Skin of body (tissue), 1 donor: ENCODE measurements at regions not wholly inside any gene's neighbourhood (a gene's known extent, or its start where the extent isn't known, plus 50 kb on each side); places are given as distances from the start of the nearest gene placed in this dataset.
"Not testable (repeated sequence)": the region's sequence is repeated elsewhere in the genome, so short reads cannot be mapped to it uniquely, and the experiment has no call there.

ENCODE experiments used
- DNase-seq: peaks from one replicate; lab custom pipeline; 2025; lab: John Stamatoyannopoulos, UW

GRCh38 chr5:17081142-17081541 is 136.3 kb upstream of the BASP1 start:
- DNase-seq: peak; percentile 77

DNA sequence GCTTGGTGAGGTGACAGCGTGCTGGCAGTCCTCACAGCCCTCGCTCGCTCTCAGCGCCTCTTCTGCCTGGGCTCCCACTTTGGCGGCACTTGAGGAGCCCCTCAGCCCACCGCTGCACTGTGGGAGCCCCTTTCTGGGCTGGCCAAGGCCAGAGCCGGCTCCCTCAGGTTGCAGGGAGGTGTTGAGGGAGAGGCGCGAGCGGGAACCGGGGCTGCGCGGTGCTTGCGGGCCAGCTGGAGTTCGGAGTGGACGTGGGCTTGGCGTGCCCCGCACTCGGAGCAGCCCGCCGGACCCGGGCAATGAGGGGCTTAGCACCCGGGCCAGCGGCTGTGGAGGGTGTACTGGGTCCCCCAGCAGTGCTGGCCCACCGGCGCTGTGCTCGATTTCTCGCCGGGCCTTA is 134.2 kb upstream of the BASP1 start:
- not testable (repeated sequence) for DNase-seq

DNA sequence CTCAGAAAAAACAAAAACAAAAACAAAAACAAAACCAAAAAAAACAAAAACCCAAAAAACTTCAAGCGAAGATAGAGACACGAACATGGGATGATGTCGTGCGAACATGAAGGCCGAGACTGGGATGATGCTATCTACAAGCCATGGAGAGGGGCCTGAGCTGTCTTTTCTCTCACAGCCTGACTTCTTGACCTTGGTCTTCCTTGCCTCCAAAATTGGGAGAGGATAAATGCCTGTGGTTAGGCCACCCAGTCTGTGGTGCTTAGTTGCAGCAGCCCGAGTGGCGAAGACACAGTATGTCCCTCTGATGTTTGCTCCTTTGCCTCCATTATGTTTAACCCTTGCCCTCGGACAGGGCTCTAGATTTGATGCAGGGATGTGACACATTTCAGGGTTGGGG is 130.4 kb upstream of the BASP1 start:
- DNase-seq: no peak

GRCh38 chr5:17088051-17088450 is 129.4 kb upstream of the BASP1 start:
- no peak for DNase-seq

- DNase-seq: no peak
These were observed 128.4 kb upstream of the BASP1 start for GRCh38 chr5:17089001-17089400.

DNA sequence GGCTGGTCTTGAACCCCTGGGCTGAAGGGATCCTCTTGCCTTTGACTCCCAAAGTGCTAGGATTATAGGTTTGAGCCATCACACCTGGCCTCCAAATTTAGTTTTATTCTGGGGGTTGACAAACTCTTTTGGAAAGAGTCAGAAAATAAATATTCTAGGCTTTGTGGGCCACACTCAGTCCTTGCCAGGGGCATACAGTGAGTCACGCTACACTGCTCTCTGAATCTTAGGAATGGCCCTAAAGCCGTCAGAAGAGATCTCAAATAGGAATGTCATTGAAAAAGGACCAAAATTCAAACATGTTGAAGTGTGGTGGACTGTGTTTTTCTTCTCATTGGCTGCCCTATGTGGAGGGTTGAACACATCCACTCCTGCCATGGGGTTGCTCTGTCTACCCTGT is 127.7 kb upstream of the BASP1 start:
- DNase-seq: no peak

GRCh38 chr5:17090839-17091238 is 126.6 kb upstream of the BASP1 start:
- DNase-seq: no peak

- no peak for DNase-seq
These were observed 122.6 kb upstream of the BASP1 start for GRCh38 chr5:17094830-17095229.

DNA sequence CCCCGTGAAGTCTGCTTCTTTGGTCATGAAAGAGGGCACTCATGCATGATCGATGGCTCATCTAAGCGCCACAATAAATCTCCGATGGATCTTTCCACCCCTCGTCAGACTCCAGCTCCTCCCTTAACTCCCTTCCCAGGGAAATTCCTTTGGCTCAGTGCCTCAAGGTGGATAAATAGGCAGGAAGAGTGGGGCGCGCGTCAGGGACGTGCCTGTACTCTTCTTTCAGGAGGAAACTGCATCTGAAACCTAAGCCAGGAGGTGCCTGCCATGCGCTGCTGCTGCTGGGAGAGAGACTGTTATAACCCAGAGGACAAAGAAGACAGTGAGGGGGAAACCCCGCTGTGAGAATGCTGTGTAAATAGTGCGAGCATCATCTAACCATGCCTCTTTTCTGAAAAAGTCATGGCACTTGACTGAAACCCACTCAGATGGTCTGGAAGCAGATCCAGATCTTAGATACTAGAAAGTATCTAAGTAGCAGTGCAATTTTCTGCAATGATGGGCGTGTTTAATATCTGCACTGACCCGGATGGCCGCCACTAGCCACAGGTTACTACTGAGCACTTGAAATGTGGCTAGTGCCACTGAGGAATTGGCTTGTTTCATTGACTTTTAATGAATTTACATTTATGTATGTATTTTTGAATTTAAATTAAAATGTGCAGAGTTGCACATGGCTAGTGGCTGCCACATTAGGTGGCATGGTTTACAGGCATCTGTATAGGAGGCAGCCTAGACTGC is 120.3 kb upstream of the BASP1 start:
- DNase-seq: no peak

- no peak for DNase-seq
These were observed 117.5 kb upstream of the BASP1 start for GRCh38 chr5:17099946-17100345.

- DNase-seq: no peak
These were observed 114.0 kb upstream of the BASP1 start for GRCh38 chr5:17103461-17103860.

DNA sequence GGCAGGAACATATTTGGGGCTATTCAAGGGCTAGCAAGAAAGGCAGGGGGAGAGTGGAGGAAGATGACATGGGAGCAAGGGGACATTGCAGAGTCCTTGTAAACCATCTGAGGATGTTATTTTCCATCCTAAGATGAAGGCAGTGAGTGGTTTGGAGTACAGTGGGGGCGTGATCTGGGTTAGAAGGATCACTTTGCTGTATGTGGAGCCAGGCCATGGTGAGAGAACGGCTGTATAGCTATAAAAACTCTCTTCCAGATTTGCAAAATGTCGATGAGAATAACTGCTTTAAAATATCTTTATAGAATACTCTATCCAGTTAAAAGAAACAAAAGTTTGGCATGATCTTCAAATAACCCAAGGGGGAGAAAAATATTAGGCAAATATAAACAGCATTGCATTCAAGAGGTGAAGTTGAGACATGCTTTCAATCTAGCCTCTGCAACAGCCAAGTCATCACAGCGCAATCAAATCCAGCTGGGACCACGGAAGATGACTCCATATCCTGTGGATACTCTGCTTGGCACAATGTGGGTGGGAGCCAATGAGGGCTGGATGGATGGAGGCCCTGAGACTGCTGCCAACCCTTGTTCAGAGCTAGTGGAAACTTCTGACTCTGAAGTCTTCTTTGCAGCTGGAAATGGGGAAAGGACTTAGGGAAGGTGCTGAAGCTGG is 111.5 kb upstream of the BASP1 start:
- peak; percentile 70 for DNase-seq

- DNase-seq: no peak
These were observed 110.9 kb upstream of the BASP1 start for GRCh38 chr5:17106521-17106920.

- DNase-seq: not testable (repeated sequence)
These were observed 105.2 kb upstream of the BASP1 start for GRCh38 chr5:17112091-17112716.

- no peak for DNase-seq
These were observed 104.1 kb upstream of the BASP1 start for GRCh38 chr5:17113174-17113958.

GRCh38 chr5:17114233-17114632 is 103.2 kb upstream of the BASP1 start:
- DNase-seq: no peak

GRCh38 chr5:17114715-17115599 is 102.5 kb upstream of the BASP1 start:
- DNase-seq: no peak

DNA sequence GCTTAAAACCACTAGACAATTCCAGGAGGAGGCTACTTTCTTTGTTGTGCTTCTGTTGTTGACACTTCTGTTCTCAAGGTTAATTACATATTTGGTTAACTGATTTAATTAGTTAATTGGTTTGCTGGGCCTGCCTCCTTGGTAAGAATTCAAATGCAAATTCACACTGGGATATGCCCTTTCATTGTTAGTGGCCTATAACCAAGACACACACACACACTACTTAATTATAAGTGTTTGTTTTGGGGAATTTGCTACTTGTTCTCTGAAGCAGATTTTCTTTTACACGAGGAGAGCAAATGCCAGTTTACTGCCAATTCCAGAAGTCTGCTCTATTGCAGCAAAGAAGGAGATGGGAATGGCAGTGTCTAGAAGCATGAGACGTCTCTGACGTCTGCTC is 101.6 kb upstream of the BASP1 start:
- DNase-seq: no peak

GRCh38 chr5:17118631-17119030 is 98.8 kb upstream of the BASP1 start:
- DNase-seq: peak; percentile 81

- no peak for DNase-seq
These were observed 97.2 kb upstream of the BASP1 start for GRCh38 chr5:17120209-17120608.

- DNase-seq: no peak
These were observed 95.7 kb upstream of the BASP1 start for GRCh38 chr5:17121776-17122175.
